Vagina (tissue), 2 donors: ENCODE measurements at regions not wholly inside any gene's neighbourhood (a gene's known extent, or its start where the extent isn't known, plus 50 kb on each side); places are given as distances from the start of the nearest gene placed in this dataset.

Experiments
- CTCF ChIP-seq, 3 experiments: fragments of 450-650 bp in 2 of 3; fragments of 200-600 bp in 1 of 3; sonication (generic) in 1 of 3; IDR thresholded peaks; one replicate each; pipeline ENCODE4 v1.5.1; 2017 to 2019; ENCODE audit warnings: antibody characterized with exemption in 3 of 3, mild to moderate bottlenecking in 2 of 3, moderate library complexity in 2 of 3
- POLR2A ChIP-seq, 2 donors: fragments of 450-650 bp; IDR thresholded peaks; one replicate each; pipeline ENCODE4 v1.6.1; 2017; ENCODE audit warnings: antibody characterized with exemption in 2 of 2, mild to moderate bottlenecking in 2 of 2, moderate library complexity in 2 of 2
- POLR2AphosphoS5 ChIP-seq, 2 donors: sonication (generic); formaldehyde crosslinking; IDR thresholded peaks; one replicate each; pipeline ENCODE4 v1.9.0; 2017; ENCODE audit warnings: antibody characterized with exemption in 2 of 2, mild to moderate bottlenecking in 2 of 2, low read depth in 1 of 2; ENCODE audit not compliant: insufficient read depth in 1 of 2

DNA sequence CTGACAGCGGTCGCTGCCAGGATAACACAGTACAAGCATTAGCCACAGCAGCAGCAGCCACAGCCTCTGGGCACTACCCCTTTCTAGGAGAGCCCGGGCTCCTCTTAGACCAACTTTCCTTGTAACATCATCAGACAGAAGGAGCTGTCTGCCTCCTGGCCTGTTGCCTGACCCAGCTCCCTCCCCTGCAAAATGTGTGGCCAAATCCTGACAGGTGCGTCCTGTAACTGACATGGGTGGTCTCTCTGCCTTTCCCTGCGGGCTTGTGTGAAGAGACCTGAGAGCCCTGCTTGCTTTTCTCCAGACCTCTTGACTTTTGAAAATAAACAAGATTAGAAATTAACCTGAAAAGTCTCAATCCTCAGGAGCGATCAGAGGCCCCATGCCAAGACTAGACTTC, 824.9 kb downstream of the RAPGEF2 start:
- TF ChIP-seq CTCF (IDR thresholded peaks at IDR 0.05) (no peak), POLR2AphosphoS5 (IDR thresholded peaks at IDR 0.05; ENCODE audit: insufficient read depth in 1 of 2, low read depth in 1 of 2) (no peak), POLR2A (IDR thresholded peaks at IDR 0.05) (no peak)
